Forelimb muscle (tissue), 1 donor: ENCODE measurements at regions not wholly inside any gene's neighbourhood (a gene's known extent, or its start where the extent isn't known, plus 50 kb on each side); places are given as distances from the start of the nearest gene placed in this dataset.
"Not testable (repeated sequence)": the region's sequence is repeated elsewhere in the genome, so short reads cannot be mapped to it uniquely, and the experiment has no call there.

Source experiments
- DNase-seq: peaks from one replicate; pipeline ENCODE4 v3.0.0-alpha.2; 2013; ENCODE audit warnings: low read depth

GRCh38 chr2:56971383-56971974 lies 787.7 kb downstream of the CCDC85A start:
- DNase-seq: no peak

DNA sequence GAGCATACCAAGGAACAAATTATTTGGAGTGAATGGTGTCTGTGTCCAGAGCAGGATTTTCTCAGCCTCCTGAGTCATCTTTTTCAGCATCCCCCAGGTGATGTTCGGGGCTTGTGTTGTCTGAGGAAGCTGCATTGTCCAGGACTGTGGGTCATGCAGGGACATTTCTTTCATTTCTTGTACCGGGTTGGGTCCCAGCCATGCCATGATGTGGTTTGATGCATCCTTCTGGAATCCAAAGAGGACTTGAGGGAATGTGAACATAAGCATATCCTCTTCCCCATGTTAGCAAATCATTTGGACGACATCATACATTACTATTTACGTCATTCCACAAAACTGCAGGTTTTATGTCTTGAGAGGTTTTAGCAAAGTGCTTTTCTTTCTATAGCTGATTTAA lies 797.8 kb downstream of the CCDC85A start:
- DNase-seq: no peak

DNA sequence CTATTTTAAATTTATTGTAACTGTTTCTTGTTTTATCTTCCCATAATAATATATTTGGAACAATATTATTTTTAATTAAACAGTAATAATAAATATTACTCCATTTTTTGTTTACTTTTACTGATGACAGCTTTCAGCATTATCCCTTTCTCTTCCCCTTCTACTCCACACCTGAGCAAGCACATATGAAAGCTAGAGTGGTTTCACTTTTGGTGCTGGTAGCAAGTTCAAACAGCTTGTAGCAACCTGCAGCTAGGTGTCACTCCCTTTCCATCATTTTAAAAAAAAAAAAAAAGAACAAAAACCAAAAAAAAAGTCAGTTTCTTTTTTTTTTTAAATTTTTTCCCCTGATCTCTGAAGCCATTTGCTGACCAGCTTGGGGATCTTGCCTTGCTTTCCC lies 801.8 kb downstream of the CCDC85A start:
- no peak for DNase-seq

DNA sequence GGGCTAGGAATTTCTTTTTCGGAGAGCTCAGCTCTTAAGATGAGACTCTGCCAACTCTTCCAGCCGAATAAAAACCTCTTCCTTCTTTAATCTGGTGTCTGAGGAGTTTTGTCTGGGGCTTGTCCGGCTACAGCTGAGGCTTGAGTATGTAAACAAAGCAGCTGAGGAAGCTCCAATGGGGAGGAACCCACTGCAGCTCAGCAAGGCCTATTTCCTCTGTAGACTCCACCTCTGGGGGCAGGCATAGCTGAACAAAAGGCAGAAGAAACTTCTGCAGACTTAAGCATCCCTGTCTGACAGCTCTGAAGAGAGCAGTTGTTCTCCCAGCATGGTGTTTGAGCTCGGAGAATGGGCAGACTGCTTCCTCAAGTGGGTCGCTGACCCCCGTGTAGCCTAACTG lies 838.7 kb downstream of the CCDC85A start:
- no peak for DNase-seq

DNA sequence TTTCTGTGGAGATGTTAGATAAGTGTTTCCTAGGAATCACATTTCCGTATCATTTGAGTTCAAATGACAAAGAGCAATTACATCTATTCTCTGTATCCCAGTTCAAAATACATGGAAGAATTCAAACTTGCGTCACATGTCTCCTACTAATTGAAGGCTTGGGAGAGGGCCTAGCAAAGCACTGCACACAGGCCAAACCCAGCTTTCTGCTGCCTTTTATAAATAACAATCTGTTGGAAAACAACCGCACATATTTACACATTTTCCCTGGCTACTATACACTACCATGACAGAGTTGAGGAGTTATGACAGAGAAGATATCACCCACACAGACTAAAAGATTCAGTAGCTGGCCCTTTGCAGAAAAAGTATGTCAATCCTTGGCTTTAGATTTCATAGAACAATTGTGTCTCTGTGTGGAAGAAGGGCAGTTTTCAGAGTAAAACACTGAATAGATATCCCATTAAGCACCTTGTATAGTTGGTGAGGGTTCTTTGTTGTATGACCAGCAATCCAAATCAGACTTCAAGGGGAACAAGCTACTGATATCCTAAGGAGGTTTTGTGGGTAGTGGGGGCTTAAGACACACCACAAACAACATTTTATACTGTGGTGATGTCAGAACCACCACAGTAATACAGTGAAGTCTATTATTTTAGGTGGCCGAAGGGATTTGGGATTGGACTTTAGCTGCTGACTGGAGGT lies 861.3 kb downstream of the CCDC85A start:
- DNase-seq: no peak

DNA sequence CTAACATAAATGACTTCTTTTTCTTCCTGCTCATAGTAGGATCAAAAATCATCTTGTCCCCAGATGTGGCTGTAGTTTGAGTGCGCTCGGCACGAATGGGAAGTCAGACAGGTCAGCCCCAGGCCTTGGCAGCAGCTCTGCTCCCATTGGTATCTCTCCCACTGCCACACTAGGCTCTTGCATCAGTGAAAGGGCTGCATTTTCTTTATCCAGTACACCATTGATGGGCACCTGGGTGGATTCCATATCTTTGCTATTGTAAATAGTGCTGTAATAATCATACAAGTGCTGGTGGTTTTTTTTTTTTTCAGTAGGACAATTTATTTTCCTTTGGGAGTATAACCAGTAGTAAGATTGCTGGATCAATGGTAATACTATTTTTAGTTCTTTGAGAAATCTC lies 865.5 kb downstream of the CCDC85A start:
- no peak for DNase-seq

DNA sequence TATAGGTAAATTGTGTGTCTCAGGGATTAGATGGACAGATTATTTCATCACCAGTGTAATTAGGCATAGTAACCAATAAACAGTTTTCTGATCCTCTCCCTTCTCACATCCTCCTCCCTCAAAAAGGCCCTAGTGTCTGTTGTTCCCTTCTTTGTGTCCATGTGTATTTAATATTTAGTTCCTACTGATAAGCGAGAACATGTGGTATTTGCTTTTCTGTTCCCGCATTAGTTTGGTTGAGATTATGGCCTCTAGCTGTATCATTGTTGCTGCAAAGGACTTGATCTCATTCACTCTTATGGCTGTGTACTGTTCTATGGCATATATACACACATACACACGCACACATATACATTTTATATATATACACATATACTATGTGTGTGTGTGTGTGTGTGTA lies 866.2 kb downstream of the CCDC85A start:
- no peak for DNase-seq

GRCh38 chr2:57066301-57066700 lies 882.5 kb downstream of the CCDC85A start:
- not testable (repeated sequence) for DNase-seq

GRCh38 chr2:57075226-57075625 lies 891.4 kb downstream of the CCDC85A start:
- no peak for DNase-seq

DNA sequence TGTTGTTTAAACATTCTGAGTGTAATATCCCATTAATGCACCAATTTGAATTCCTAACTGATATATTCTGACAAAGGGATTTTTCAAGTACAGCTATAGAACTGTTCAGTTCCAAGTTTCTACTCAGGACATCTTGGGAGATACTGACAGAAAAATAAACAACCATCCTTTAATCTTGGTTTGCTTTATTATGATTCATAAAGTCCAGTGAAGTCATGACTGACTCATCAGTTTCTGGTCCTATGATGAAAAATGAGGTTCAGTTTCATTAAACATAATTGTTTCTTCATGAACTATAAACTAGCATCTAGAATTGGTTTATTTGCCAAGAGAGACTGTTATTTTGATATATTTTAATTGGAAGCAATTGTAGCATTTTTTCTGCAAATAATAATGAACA lies 896.2 kb downstream of the CCDC85A start:
- no peak for DNase-seq

GRCh38 chr2:57084697-57085281 lies 901.0 kb downstream of the CCDC85A start:
- no peak for DNase-seq

DNA sequence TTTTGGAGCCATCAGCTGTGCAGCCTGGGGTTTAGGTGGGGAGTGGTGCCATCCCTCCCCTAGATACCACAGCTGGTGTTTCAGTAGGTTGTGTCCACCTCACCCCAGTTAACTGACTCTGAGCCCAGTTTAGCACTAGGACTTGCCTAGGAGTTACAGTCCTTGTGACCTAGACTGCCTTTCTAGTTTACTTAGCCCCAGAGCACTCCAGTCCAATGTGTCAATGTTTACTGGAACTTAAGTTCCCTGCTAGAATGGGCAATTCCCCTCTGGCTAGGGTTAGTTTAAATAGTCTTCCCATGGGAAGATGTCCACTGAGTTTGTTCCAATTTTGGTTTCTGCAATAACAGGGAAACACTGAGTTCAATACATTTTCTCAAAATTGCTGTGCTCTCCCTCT lies 909.2 kb downstream of the CCDC85A start:
- DNase-seq: no peak

DNA sequence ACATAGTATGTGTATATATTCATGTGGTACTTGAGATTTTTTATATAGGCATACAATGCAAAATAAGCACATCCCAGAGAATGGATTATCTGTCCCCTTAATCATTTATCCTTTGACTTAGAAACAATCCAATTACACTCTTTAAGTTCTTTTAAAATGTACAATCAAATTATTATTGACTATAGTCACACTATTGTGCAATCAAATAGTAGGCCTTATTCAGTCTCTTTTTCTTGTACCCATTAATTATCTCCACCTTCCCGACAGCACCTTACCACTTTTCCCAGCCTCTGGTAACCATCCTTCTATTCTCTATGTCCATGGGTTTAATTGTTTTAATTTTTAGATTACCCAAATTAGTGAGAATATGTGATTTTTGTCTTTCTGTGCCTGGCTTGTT lies 914.1 kb downstream of the CCDC85A start:
- DNase-seq: no peak

GRCh38 chr2:57100436-57100835 lies 916.6 kb downstream of the CCDC85A start:
- DNase-seq: no peak

GRCh38 chr2:57105694-57106093 lies 921.9 kb downstream of the CCDC85A start:
- no peak for DNase-seq

- DNase-seq: no peak
Measured at GRCh38 chr2:57107353-57107752, 923.6 kb downstream of the CCDC85A start.

- DNase-seq: no peak
Measured at GRCh38 chr2:57111531-57111930, 927.7 kb downstream of the CCDC85A start.

GRCh38 chr2:57119141-57119540 lies 927.5 kb upstream of the VRK2 start:
- no peak for DNase-seq

DNA sequence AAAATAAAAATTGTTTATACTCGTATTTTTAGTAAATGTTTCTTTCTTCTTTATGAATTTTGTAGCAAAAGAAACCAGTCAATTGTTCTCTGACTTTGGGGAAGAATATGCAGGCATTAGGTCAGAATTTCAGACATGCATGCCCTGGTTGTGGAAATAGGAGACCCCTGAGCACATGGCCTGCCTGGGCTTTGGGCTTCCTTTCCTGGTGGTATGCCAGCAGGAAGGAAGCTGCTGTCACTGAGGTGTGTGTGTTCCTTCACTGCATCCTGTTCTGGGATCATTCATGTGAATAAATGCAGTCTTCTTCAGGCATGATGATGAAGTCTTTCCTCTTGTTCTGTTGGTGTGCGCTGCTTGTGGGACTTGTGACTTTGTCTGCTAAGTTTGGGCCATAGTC lies 920.2 kb upstream of the VRK2 start:
- no peak for DNase-seq

DNA sequence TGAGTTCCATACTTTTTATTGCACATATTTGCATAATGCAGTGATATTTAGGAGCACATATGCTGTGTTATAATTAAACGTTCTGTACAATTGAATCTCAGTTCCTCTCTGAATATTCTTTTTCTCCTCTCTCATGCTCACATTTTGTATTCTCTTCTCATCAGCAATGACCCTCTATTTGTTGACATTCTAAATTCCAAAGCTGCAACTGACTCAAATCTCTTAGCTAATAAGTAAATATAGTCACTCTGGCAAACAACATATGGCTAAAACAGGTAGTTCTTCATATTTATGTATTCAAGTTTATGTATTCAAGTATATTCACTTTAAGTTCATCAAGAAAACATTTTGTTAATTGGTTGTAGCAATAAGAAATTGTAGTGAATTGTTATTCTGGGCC lies 907.4 kb upstream of the VRK2 start:
- DNase-seq: no peak

DNA sequence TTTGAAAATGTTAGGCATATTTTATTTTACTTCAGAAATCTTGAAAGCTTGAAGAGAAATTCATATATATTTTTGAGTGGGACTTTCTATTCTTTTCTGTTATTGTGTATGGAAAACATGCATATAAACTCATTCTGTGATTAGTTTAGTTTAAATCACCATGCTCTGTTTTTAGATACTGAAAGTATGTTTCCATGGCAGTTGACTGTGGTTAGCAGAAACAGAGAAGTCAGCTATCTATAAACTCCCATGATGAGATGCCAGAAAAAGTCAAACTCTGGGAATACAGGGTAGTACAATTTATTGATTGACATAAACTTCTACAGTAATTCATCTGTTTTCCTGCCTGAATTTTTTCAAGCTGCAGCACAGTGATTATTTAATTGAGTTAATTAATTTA lies 905.3 kb upstream of the VRK2 start:
- no peak for DNase-seq

GRCh38 chr2:57146951-57147350 lies 899.7 kb upstream of the VRK2 start:
- no peak for DNase-seq

GRCh38 chr2:57156231-57156924 lies 890.2 kb upstream of the VRK2 start:
- no peak for DNase-seq
